ENCODE measurements at regions not wholly inside any gene's neighbourhood (a gene's known extent, or its start where the extent isn't known, plus 50 kb on each side); places are given as distances from the start of the nearest gene placed in this dataset.

GRCh38 chr4:11704186-11704830 is 275.6 kb upstream of the HS3ST1 start:
- TF ChIP-seq, protein P1, sequence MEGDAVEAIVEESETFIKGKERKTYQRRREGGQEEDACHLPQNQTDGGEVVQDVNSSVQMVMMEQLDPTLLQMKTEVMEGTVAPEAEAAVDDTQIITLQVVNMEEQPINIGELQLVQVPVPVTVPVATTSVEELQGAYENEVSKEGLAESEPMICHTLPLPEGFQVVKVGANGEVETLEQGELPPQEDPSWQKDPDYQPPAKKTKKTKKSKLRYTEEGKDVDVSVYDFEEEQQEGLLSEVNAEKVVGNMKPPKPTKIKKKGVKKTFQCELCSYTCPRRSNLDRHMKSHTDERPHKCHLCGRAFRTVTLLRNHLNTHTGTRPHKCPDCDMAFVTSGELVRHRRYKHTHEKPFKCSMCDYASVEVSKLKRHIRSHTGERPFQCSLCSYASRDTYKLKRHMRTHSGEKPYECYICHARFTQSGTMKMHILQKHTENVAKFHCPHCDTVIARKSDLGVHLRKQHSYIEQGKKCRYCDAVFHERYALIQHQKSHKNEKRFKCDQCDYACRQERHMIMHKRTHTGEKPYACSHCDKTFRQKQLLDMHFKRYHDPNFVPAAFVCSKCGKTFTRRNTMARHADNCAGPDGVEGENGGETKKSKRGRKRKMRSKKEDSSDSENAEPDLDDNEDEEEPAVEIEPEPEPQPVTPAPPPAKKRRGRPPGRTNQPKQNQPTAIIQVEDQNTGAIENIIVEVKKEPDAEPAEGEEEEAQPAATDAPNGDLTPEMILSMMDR (IDR thresholded peaks at IDR 0.05; ENCODE audit: low read length): no peak
- no peak for TF ChIP-seq EZH2 (optimal IDR thresholded peaks at IDR 0.05; ENCODE audit: low read depth, low read length)
